Panc1 (cell line): ENCODE measurements at regions not wholly inside any gene's neighbourhood (a gene's known extent, or its start where the extent isn't known, plus 50 kb on each side); places are given as distances from the start of the nearest gene placed in this dataset.

Experiments used
- ATAC-seq: fragments of 200-7000 bp; cut with Tn5 transposase; 2 replicates; pipeline ENCODE4 v1.9.1; 2020; ENCODE audit warnings: mild to moderate bottlenecking, moderate library complexity
- BruUV-seq: library from RNA; stranded (reverse); fragments of 400-500 nt; replicated peaks from 2 replicates; lab custom pipeline; 2021; lab: Mats Ljungman, UMichigan
- CTCF ChIA-PET: fragments of 300-600 bp; sonication (Branson Sonifier 250); formaldehyde crosslinking; loops from one replicate; lab custom pipeline; 2022; ENCODE audit warnings: antibody characterized with exemption; lab: Charles Lee
- POLR2A ChIA-PET: fragments of 300-600 bp; sonication (Branson Sonifier 250); formaldehyde crosslinking; loops from one replicate; lab custom pipeline; 2022; ENCODE audit warnings: antibody characterized with exemption; lab: Charles Lee
- DNase-seq: peaks from one replicate; pipeline ENCODE4 v3.0.0-alpha.2; 2010; ENCODE audit warnings: low read depth, low spot score
- H3K27ac ChIP-seq: 2 replicates; pipeline ENCODE4 v1.5.1; 2011; ENCODE audit warnings: mild to moderate bottlenecking, low read length, inconsistent platforms
- H3K27me3 ChIP-seq: fragments of 200-500 bp; sonication (Bioruptor generic); 2 replicates; pipeline ENCODE4 v1.6.0; 2014; ENCODE audit warnings: low read length, inconsistent platforms; ENCODE audit not compliant: control insufficient read depth, insufficient read depth
- H3K36me3 ChIP-seq: fragments of 200-500 bp; sonication (Bioruptor generic); 2 replicates; pipeline ENCODE4 v1.5.1; 2014; ENCODE audit warnings: inconsistent platforms, mild to moderate bottlenecking, low read length, moderate library complexity; ENCODE audit not compliant: control insufficient read depth, insufficient read depth
- H3K4me1 ChIP-seq: 2 replicates; pipeline ENCODE4 v1.5.1; 2011; ENCODE audit warnings: inconsistent platforms, mild to moderate bottlenecking, low read length, moderate library complexity; ENCODE audit not compliant: control insufficient read depth, insufficient read depth
- H3K4me3 ChIP-seq, 2 experiments: 2 replicates each; pipeline ENCODE4 v1.5.1; 2011 to 2012; ENCODE audit warnings: low read depth in 2 of 2, low read length in 2 of 2, mild to moderate bottlenecking in 2 of 2, inconsistent platforms in 1 of 2, moderate library complexity in 1 of 2
- H3K9me3 ChIP-seq: fragments of 200-500 bp; sonication (Bioruptor generic); 2 replicates; pipeline ENCODE4 v1.5.1; 2014; ENCODE audit warnings: low read depth, mild to moderate bottlenecking, inconsistent platforms, low read length, moderate library complexity; ENCODE audit not compliant: control insufficient read depth, insufficient read depth
- POLR2AphosphoS5 ChIP-seq: IDR thresholded peaks from 2 replicates; pipeline ENCODE4 v1.6.1; 2012; ENCODE audit warnings: mild to moderate bottlenecking, low read depth, low read length, moderate library complexity
- REST ChIP-seq, 2 experiments: IDR thresholded peaks; 2 replicates each; pipeline ENCODE4 v1.6.1; 2011 to 2012; ENCODE audit warnings: low read depth in 2 of 2, control low read depth in 1 of 2, low read length in 1 of 2, mild to moderate bottlenecking in 1 of 2, moderate library complexity in 1 of 2; ENCODE audit not compliant: insufficient read depth in 1 of 2
- SIN3A ChIP-seq: IDR thresholded peaks from 2 replicates; pipeline ENCODE4 v1.6.1; 2012; ENCODE audit warnings: low read depth, mild to moderate bottlenecking, low read length, moderate library complexity, borderline replicate concordance; ENCODE audit not compliant: insufficient read depth
- TCF7L2 ChIP-seq: IDR thresholded peaks from 2 replicates; pipeline ENCODE4 v1.6.1; 2011; ENCODE audit warnings: mild to moderate bottlenecking, low read depth, low read length, inconsistent platforms
- in situ Hi-C: cut with HindIII; loops from 2 replicates; pipeline ENCODE4 v1.10.0; 2016; ENCODE audit warnings: low sequenced_read_pairs, low pct_unique_long_range_greater_than_20kb
- intact Hi-C: fragments of 100-400 bp; cut with micrococcal nuclease; formaldehyde crosslinking; loops from one replicate; pipeline ENCODE4 v1.10.0; 2022; ENCODE audit not compliant: unreplicated experiment
- TF ChIP-seq, protein P1 (sequence below): fragments of 450-650 bp; IDR thresholded peaks from 2 replicates; pipeline ENCODE4 v1.5.1; 2017; ENCODE audit warnings: mild to moderate bottlenecking

- in situ Hi-C loops (no loop called here), intact Hi-C loops (no loop called here)
- H3K4me3 ChIP-seq = no peak overlapping the region
- H3K9me3 ChIP-seq = no peaks in the 10 kb centered on the region
- POLR2A ChIA-PET = no interaction called here
- no peaks in the 10 kb centered on the region for H3K4me1 ChIP-seq
- CTCF ChIA-PET = no interaction called here
- no peak for ATAC-seq
- H3K27me3 ChIP-seq = no peaks in the 10 kb centered on the region
- no peak for DNase-seq
- H3K36me3 ChIP-seq = no peaks in the 10 kb centered on the region
- TF ChIP-seq TCF7L2 (no peak), REST (IDR thresholded peaks at IDR 0.05; ENCODE audit: insufficient read depth in 1 of 2, low read depth in 2 of 2, low read length in 1 of 2) (no peak), POLR2AphosphoS5 (no peak), SIN3A (no peak)
- TF ChIP-seq, protein P1, sequence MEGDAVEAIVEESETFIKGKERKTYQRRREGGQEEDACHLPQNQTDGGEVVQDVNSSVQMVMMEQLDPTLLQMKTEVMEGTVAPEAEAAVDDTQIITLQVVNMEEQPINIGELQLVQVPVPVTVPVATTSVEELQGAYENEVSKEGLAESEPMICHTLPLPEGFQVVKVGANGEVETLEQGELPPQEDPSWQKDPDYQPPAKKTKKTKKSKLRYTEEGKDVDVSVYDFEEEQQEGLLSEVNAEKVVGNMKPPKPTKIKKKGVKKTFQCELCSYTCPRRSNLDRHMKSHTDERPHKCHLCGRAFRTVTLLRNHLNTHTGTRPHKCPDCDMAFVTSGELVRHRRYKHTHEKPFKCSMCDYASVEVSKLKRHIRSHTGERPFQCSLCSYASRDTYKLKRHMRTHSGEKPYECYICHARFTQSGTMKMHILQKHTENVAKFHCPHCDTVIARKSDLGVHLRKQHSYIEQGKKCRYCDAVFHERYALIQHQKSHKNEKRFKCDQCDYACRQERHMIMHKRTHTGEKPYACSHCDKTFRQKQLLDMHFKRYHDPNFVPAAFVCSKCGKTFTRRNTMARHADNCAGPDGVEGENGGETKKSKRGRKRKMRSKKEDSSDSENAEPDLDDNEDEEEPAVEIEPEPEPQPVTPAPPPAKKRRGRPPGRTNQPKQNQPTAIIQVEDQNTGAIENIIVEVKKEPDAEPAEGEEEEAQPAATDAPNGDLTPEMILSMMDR = no peak
- no TSS peak for BruUV-seq
- no peak overlapping the region for H3K27ac ChIP-seq
These were observed 596.4 kb downstream of the MMUT start for GRCh38 chr6:48866682-48867081.

DNA sequence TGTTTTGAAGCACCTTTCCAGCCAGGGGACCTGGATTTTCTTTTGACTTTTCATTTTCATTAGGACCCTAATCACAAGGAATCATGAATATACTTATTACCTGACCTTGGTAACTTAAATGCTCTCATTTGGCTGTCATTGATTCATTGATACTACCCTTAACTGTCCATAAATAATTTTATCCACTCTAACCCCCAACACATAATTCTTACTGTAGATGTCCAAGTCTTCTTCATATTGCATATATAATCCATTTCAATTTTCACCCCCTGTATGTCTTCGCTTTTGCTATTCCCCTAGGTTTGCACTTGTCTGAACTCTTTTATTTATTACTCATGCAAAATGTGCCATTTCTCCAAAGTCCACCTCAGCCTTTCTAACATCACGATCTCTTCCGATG lies 602.9 kb downstream of the MMUT start:
- Histone ChIP-seq H3K27ac (no peak overlapping the region), H3K9me3 (no peaks in the 10 kb centered on the region), H3K4me3 (no peak overlapping the region), H3K36me3 (no peaks in the 10 kb centered on the region), H3K27me3 (no peaks in the 10 kb centered on the region), H3K4me1 (no peaks in the 10 kb centered on the region)
- TF ChIP-seq POLR2AphosphoS5 = no peak
- no peak for TF ChIP-seq REST (IDR thresholded peaks at IDR 0.05; ENCODE audit: insufficient read depth in 1 of 2, low read depth in 2 of 2, low read length in 1 of 2)
- TF ChIP-seq, protein P1 = no peak
- no peak for TF ChIP-seq TCF7L2
- TF ChIP-seq SIN3A = no peak
- in situ Hi-C loops = no loop called here
- no TSS peak for BruUV-seq
- ChIA-PET POLR2A (no interaction called here), CTCF (no interaction called here)
- intact Hi-C loops = no loop called here
- DNase-seq (no peak), ATAC-seq (no peak)
